IPS DF 19.7 (cell line): ENCODE measurements at regions not wholly inside any gene's neighbourhood (a gene's known extent, or its start where the extent isn't known, plus 50 kb on each side); places are given as distances from the start of the nearest gene placed in this dataset.

Experiments
- DNase-seq: peaks from one replicate; pipeline ENCODE4 v3.0.0-alpha.2; 2013; ENCODE audit warnings: low read depth, low spot score

DNA sequence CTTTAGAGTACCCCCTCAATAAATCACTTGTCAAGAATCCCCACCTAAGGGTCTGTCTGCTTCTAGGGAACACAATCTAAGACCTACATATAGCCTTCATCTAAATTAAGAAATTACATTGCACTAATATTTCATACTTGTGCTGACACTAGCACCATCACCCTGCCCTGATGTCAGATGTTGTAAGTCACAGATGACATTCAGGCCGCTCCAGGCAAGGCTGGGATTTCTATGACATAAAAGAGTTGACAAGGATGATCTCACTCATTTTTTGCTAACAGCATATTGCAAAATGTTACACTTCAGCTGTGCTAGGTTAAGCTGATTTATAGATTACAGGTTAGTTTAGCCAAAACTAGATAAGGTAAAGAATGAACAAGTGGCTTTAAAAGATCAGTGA lies 372.5 kb upstream of the GRIA1 start:
- DNase-seq = no peak

DNA sequence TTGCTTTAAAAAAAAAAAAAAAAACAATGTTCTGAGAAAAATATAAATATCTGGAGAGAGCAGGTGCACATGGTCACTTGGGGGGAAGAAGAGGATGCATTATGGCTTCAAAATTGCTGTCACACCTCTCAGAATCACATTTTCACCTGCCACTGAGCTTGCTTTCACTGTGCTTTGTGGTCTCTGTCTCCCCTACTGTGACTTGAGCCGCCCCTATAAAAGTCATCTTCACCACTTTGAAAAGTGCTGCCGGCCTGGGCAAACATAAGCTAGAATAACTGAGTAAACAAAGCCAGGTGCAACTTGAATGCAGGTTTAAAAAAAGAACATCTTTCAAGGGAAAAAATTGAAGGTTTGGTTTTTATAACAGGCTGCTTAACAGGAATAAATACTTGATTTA lies 368.1 kb upstream of the GRIA1 start:
- DNase-seq = no peak

DNA sequence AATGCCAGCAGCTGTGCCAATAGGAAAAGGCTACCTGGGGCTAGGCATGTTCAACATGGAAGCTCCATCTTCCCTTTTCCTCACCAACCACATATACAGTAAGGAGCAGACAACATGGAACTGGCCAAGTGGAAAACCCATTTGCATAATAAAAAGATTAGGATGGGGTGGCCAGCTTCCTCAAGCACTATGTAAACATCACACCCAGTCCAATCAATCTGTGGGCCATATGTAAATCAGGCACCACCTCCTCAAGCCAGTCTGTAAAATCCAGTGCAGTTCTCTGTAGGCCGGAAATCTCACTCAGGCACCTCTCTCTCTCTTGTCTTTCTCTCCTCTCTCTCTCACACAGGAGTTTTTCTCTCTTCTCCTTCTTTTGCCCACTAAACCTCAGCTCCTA lies 360.2 kb upstream of the GRIA1 start:
- DNase-seq = no peak

DNA sequence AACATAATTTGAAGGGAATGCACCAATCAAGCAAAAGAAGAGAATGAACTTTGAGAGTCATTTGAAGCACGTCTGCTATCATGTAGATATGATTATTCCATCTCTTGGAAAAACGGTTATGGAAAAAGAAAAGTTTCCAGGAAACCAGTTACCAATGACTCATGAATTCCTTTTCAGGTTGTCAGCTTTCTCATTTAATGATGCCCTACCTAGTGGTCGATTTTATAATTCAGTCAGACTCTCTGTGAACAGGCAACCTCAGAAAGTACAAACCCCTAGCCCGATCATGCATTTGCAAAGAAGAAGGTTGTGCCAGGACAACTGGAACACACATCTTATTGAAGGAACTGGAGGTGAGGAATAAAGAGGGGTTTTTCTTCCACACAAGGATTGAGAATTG lies 355.1 kb upstream of the GRIA1 start:
- no peak for DNase-seq

DNA sequence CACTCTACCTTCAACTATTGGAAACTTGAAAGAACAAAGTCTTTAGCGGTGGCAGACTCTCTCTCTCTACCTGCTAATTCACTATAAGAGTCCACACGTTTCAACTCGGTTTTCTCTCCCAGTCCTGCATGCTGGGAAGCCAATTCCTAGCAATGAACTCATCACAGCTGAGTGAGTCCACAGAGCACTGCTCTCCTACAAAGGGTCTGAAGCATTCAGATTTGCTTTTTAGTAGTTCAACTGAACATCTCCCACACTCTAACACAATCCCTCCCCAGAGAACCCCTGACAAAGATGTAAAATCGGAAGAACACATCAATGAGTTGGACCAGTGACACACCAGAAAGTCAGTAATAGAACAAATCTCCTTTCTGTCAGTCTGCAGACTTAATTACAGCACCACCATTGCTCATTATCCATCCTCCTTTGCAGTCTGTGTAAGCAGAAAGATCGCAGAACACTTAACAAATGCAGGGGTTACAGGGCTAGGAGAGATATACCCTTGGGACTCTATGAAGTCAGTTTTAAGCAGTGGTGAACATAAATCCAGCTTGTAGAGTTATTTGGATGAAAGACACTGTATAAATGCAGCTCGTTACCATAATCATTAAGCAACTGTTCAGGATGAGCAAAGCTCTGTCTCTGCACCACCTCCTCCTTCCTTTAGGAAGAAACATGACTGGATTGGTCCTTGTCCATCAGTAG lies 353.4 kb upstream of the GRIA1 start:
- DNase-seq = no peak

DNA sequence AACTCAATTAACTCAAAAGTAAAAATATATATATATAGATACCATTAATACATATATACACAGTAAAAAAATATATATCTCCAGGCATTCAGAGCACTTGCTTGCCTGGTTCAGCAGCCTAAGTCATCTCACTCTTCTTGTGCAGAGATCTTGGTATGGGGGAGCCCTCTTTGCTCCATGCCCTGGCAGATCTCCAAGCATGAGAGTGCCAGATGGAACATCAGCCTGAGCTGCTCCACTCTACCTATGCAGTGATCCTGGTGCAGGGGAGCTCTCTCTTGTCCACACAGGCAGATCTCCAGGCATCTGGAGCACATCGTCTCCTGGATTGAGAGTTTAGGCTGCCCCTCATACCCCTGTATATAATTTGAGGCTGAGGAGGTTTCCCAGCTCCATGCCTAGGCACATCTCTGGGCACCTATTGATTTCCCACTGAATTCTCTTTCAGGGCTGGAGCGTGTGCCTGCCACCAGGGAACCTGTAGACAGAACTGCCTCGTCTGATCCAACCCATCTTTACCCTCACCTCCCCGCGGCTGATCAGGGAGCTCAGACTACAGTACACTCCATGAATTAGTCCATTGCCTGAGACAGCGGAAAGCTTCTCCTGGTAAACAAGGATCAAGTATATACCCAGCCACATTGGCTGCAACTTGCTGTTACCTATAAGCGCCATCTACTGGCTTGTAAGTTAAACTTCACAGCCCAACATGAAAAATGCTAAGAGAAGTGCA lies 342.4 kb upstream of the GRIA1 start:
- DNase-seq = peak; percentile 50

DNA sequence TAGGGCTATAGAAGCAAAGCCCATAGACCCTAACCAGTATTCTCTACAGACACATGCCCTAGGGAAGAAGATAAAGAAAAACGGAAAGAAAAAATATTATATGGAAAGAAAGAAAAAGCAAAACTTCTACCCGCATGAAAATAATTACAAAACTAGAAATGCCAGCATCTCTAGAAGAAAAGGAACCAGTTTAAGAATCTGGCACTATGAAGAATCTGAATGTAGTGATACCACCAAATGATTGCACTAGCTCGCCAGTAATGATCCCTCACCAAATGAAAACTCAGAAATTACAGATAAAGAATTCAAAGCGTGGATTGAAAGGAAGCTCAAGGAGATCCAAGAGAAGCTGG lies 341.9 kb upstream of the GRIA1 start:
- no peak for DNase-seq

DNA sequence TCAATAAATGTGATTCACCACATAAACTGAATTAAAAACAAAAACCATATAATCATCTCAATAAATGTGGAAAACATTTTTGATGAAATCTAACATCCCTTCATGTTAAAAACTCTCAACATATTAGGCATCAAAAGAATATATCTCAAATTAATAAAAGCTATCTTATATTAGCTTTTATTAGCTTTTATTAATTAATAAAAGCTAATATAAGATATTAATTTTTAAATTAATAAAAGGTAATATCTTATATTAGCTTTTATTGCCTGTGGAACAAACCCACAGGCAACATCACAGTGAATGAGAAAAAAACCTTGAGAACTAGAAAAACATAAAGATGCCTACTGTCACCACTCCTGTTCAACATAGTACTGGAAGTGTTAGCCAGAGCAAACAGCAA lies 338.9 kb upstream of the GRIA1 start:
- no peak for DNase-seq

DNA sequence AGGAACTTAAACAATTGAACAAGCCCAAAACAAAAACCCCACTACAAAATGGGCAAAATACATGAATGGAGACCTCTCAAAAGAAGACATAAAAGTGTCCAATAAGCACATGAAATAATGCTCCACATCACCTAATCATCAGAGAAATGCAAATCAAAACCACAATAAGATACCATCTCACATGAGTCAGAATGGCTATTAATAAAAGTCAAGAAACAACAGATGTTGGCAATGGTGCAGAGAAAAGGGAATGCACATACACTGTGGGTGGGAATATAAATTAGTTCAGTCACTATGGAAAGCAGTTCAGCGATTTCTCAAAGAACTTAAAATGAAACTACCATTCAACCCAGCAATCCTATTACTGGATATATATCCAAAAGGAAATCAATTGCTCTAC lies 337.4 kb upstream of the GRIA1 start:
- DNase-seq = no peak

DNA sequence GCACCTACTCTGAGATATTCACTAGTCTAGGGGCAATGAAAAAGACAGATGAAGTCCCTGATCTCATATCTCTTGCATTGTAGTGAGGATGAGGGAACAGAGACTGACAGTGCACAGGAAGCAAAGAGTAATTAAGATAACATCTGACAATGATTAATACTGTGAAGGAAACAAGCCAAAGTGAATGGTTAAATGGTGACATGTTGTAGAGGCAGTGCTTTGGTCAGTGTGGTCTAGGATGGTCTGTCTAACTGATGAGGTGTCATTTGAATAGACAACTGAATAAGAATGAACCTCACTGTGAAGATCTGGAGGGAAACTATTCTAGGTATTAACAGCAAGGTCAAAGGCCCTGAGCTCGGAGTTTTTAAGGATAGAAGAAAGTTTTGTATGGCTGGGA lies 333.3 kb upstream of the GRIA1 start:
- no peak for DNase-seq

DNA sequence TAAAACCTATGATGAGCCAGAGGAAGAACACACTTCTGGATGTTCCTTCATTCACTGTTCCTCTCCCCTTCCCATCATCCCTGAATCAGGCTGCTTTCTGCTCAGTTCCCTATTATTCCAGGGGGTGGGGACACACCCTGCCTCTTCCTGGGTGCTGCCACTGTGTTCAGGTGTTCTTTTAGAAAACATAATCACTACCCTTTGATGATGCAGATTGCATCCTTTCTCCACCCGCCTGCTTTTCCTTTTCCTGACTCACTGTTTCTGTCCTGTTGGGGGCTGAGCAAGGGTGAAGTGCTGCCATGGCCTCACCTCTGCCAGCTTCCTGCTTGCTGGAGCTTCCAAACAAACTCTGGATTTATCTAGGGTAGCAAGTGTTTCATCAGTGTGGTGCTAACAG lies 331.9 kb upstream of the GRIA1 start:
- no peak for DNase-seq

DNA sequence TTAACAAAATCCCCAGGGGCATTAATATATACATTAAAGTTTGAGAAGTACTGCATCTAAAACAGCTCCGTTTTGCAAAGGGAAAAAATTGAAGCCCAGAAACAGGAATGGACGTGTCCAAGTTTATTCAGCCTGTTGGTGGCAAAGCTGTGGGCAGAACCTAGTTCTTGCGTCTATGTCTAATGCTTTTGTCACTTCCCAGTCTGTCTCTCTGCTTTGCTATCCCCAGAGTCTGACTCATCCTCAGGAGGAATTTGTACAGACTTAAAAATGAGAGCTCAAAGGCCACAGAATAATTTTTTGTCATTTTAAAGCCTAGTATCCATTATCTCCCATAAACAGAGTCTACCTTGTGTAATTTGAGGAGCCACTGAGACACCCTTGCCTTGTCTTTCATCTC lies 330.9 kb upstream of the GRIA1 start:
- DNase-seq = no peak

DNA sequence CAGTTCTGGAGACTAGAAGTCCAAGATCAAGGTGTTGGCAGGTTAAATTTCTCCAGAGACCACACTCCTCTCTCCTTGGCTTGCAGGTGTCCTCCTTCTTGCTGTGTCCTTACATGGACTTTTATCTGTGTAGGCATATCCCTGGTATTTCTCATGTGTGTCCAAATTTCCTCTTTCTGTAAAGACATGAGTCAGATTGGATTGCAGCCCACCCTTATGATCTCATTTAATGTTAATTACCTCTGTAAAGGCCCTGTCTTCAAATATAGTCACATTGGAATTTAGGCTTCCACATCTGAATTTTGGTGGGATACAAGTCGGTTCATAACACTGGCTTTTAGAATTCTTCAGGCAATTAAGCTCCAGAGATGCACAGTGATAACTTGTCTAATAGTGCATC lies 322.2 kb upstream of the GRIA1 start:
- no peak for DNase-seq

DNA sequence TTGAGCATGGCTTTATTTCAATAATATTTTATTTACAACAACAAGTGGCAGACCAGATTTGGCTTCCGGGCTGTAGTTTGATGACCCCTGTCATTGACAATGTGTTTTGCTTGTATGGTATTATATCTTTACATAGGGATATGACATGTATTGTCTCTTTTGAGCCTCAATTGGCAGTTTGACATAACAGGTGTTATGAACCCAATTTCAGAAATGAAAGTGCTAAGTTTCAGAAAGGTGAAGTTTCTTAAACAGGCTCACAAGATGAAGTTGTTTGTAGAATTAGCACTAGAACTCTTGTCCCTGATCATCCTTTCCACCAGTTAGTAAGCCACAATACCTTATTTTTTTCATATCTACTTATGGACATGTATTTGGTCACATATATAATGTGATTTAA lies 303.0 kb upstream of the GRIA1 start:
- no peak for DNase-seq

DNA sequence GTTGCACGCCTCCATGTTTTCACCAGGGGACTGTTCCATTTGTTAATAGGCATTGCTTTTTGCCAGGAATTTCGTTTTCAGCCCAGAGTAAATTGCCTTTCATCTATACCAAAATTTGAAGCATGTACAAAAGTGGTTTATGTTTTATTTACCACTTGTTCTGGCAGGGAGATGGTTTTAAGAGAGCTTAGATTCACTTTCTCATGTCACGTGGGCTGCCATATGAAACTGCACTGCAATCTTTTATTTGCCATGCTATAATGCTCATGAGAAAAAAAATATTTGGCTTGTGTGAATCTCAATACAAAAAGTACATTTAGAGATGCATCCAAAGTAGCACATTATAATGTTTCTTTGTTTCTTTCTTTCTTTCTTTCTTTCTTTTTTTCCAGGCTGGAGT lies 284.1 kb upstream of the GRIA1 start:
- no peak for DNase-seq

DNA sequence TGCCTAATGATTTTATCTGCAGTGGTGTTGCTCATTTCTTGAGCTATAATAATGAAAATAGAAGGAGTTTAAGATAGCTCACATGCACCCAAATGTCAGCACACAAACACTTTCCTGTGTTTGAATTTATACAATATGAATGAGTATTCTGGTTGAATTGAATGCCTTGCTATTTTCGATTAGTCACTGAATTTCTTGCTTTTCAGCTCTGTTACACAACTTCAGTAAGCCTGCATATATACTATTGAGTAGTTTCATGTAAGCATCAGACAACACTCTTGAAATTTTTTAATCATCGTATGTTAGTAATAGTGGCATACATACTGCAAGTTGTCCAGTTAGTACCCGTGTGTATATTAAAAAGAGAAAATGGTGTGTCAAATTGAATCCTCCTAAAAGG lies 281.5 kb upstream of the GRIA1 start:
- no peak for DNase-seq

DNA sequence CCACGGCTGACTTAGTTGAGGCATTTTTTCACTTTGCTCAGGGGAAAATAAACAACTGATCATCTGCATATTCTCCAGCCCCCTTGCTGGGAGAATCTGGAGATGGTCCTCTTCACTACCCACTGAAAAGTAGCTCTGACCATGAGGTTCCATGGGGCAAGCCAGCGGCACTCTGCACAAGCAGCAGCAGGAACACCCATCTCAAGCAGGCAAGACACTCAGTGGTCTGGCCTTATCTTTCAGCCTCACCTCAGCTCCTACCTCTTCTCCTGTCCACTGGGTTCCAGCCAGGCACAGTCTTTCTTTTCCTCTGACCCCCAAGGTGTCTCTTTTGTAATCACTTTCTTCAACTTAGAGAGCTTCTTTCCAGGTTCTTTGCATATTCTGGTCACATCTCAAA lies 280.8 kb upstream of the GRIA1 start:
- no peak for DNase-seq

DNA sequence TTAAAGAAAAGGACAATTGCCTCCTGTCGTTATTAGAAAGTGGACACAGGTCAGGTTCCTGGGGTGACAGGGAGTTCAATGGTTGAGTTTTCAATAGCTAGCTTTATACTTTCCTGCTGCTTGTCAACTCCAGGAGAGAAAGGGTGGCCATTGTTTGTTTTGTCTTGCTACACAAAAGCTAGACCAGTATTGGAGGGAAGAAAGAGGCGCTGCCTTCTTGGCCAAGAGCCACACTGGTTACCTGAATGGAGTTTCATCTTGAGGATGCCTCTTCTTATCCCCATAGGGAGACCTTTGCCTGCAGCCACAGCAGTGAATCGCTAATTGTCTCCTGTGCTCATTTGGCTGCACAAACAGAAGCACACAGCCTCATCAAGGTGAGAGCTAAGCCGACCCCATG lies 279.4 kb upstream of the GRIA1 start:
- DNase-seq = no peak

DNA sequence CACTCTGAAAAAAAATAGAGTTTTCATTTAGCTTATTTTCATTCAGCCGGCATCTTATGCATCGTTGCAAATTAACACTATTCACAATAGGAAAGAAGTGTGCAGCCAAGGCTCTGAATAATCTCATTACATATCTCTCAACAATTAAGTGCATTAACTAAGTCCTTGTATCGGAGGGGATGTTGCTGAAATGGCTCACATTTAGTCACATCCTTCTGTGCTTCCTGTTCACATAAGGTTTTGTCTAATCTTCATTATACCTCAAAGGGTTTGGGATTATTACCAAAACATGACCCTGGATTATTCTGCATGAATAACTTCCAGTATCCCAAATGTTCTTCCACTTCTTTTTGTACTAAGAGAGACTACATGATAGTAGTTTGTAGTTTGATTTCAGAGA lies 278.0 kb upstream of the GRIA1 start:
- DNase-seq = no peak

DNA sequence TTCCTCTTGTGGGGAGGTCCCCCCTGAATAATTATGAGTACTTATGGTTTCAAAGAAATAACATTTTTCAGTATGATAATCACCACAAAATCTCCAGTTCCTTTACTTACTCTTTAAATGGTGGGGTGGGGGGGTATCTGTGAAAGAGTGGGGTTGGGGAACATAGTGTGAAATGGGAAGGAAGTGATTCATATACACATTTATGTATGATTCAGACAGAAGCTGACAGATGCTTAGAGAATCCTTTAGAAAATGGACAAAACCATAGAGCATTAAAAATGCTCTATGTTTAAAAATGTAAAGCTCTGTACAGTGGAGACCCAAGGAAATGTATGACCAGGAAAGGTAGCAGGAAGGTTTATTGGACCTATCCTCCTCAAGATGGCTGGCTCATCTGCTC lies 267.5 kb upstream of the GRIA1 start:
- no peak for DNase-seq

DNA sequence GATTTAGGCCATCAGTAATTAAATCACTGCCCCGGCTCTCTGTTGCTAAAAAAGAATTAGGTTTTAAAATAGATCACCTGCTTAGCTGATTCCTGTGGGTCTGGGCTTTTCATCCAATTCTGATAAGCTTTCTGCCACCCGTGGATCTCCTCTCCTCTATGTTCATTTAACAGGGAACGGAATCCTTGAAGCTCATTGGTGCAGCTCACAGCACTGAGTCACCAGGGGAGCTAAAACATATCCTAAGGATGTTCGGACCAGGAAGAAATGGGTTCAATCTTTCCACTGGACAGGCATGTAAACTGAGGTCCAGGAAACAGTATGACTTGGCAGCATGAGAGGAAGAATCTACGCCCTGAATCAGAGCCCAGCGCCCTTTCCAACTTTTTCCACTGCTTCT lies 267.1 kb upstream of the GRIA1 start:
- no peak for DNase-seq

DNA sequence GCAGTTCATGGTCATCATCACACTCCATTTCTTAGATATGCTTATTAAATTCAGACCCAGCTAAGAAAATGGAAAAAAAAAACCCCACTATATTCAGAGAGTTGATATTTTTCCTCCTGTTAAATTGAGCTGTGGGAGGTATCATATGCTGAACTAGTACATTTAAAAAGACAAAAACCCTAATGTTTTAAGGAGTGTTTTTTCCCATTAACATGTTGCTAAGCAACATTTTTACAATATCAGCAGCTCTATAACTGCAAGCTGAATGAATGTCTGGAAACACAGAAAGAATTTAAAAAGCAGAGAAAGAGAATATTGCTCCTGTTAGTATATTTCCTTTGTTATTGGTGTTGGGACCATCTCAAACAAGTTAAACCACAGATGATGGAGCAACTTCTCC lies 265.8 kb upstream of the GRIA1 start:
- DNase-seq = no peak

DNA sequence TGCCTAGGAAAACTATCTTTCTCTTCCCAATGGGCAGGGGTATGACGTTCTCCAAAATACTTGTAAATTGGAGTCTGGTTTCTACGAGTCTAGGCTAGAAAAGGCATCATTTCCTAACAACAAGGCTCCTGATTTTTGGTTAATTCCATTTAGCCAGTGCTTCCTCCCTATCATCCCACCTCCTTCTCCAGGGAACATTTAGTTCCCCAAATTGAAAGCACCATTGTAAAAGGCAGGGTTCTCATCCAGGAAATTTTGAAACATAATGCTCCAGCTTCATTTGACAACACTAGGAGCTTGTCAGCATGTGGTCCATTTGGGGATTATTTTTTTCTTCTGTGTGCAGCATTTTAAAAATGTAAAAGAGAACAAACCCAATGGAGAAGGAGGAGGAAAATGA lies 256.5 kb upstream of the GRIA1 start:
- DNase-seq = no peak

DNA sequence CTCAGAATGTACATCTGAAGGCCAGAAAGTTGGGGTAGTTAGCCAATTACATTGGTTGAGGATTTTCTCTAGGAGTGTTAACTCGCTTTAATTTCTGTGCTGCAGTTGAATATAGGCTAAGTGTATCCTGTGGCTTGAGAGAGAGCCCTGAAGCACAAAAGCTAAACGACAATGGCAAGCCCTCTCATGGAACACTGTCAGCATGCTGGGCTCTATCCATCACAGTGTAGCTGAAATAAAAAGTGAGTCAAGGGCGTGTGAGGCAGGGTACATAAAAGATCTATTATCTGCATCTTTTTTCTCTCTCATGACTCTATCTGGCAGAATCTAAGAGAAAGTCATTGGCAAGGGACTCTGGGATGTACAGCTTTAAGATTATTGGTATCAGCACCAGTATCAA lies 254.2 kb upstream of the GRIA1 start:
- DNase-seq = no peak
